SK-N-DZ (cell line): ENCODE measurements at regions not wholly inside any gene's neighbourhood (a gene's known extent, or its start where the extent isn't known, plus 50 kb on each side); places are given as distances from the start of the nearest gene placed in this dataset.

Experiments
- DNase-seq: peaks from one replicate; pipeline ENCODE4 v3.0.0-alpha.2; 2015; ENCODE audit warnings: low spot score

DNA sequence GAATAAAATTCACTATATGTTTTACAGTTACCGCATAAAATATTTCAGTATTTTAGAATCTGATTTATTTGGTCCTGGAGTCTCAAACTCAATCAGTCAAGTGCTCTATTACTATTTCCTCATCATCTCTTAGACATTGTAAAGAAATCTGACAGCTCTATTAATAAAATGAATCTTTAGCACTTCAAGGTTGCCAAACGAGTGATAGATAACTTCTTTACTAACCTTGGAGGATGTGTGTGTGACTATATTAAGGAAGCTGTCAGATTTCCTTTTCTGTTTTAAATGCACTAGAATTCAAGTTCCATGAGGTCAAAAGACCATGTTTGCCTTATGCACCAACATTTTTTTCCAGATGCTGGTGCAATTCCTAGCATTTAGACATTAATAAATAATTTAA, 389.8 kb upstream of the AZI2 start:
- no peak for DNase-seq

DNA sequence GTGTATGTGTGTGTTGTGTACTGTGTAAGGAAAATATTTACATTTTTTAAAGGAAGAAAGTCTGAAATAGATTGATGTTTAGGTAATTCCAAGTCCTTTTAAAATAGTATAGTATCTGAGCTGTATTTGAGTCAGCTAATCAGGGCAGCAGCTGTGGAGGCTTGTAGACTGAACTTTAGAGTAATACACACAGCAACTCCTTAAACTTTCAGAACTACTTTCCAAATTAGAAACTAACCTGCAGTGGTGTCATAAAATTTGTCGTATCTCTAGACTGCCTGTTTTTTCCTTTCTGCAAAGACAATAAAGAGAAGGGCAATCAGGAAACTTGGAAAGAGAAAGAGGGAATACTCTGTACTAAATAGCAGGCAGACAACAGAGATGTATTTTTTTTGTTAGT, 391.0 kb upstream of the AZI2 start:
- no peak for DNase-seq

DNA sequence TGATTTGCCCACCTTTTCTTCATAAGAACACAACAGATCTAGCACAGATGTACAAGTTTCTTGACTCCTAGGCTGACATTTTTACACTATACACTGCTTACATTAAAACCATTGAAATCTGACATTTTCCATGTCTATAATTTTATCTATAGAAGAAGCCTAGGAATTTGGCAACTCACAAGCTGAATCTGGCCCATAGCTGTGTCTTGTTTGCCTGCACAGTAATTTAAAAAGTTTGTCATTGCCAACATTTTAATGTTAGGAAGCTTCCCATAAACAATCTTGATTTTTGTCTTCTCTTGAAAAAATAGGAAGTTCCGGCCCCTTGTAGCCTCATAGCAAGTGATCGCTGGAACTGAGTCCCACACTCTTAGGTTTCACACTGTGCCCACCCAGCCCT, 394.6 kb upstream of the AZI2 start:
- DNase-seq = no peak

DNA sequence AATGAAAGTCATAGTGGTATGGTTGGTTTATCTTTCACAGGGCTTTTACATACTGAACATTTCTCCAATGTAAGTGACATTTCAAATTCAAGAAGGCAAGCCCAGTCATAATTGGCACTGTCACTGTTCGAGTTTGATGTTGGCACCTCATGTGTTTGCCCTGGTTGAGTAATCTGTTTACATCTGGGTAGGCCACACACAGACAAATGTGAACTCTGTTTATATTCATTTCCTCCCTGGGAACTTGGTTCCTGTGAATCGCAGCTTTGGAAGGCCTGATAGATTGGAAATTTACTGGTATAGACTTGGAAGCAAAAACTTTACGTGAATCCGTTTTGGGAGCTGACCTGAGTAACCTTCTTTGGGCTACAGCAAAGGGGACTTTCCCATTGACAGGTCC, 395.2 kb upstream of the AZI2 start:
- no peak for DNase-seq

DNA sequence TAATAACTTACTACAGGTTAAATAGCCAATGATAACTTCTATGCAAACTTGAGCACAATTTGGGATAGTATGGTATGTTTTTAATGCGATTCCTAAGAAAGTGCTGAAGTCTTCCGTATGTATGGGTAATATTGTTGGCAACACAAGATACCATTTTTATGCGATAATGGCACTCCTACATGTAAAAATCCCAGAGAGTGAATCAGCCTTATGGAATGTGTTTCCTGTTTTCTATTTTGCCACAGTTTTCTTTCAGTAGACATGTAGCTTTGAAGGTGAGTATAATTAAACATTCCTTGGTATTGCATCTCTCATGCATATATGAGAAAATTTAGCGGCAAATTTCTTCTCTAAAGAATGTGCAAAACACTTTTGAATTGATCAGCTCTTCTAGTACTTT, 396.8 kb upstream of the AZI2 start:
- DNase-seq = no peak

DNA sequence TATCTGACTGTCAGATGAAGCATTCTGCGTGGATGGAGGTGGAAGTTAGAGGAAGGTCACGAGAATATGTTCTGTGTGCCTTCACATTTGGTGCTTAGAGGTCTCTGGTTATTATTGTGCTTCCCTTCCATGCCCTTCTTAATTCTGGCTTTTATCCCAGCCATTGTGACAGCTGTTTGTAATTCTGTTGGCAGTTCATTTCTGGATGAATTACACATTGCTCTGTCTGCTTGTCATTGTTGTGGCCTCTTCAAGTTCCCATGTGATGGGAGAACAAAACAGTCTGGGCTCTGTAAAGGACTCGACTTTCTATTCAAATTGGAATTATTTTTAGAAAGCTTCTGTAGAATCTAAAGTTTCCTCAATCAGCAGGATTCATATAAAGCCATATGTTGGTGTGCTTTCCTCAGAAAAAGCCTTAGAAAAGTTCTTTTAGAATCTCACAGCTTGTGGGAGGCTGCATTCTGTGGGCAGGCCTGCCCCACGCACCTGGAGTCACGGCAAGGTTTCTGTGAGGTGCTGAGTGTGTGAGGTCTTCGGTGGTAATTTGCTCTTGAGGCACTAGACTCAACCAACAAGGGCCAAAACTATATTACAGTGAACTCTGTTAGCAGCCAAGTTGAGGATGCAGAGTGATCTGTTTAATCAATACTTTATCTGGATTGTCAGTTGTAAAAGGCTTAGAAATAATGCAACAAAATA, 397.4 kb upstream of the AZI2 start:
- DNase-seq = peak; percentile 38

DNA sequence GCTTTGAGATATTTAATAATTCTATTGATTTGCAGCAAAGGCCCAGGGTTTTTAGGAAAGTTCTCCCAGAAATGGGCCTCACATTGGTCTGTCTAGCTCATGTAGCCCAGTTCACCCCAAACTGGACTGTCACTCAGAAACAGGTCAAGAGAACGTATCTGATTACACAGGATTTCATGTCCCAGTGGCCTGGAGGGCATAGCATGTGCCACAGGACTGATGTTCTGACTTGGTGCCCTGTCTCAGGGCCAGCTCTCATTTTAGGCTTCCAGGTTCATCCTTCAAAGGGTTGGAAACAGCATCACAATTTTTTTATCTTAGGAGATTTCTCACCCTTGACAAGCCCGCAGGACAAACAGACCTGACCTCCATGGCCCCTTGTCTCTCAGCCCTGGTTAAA, 398.4 kb upstream of the AZI2 start:
- DNase-seq = no peak

DNA sequence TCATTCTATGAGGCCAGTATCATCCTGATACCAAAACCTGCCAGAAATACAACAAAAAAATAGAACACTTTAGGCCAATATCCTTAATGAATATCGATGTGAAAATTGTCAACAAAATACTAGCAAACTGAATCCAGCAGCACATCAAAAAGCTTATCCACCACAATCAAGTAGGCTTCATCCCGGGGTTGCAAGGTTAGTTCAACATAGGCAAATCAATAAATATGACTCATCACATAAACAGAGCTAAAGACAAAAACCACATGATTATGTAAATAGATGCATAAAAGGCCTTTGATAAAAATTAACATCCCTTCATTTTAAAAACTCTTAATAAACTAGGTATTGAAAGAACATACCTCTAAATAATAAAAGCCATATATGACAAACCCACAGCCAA, 403.2 kb upstream of the AZI2 start:
- DNase-seq = no peak

DNA sequence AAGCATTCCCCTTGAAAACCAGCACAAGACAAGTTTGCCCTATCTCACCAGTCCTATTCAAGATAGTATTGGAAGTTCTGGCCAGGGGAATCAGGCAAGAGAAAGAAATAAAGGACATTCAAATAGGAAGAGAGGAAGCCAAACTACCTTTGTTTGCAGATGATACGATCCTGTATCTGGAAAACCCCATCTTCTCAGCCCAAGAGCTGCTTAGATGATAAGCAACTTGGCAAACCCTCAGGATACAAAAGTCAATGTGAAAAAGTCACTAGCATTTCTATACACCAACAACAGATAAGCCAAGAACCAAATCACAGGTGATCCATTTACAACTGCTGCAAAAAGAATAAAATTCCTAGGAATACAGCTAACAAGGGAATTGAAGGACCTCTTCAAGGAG, 403.7 kb upstream of the AZI2 start:
- DNase-seq = no peak

DNA sequence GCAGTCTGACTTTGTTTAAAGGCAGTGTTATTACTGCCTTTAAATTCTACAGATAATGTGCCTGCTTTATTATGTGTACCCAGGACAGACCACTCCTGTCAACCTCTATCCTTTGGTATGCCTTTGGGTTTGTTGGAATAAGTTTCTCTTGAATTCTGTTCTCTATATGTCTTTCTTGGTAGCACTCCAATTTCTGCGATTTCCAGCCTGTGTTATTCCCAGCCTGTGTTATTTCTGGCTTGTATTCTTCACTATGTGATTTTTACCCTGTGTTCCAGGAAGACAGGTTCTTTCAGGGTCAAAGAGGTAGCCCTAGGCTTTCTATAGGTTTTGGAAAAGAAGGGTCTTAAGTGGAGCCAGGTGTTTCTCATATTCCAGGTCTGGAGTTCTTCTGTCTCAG, 407.4 kb upstream of the AZI2 start:
- no peak for DNase-seq

DNA sequence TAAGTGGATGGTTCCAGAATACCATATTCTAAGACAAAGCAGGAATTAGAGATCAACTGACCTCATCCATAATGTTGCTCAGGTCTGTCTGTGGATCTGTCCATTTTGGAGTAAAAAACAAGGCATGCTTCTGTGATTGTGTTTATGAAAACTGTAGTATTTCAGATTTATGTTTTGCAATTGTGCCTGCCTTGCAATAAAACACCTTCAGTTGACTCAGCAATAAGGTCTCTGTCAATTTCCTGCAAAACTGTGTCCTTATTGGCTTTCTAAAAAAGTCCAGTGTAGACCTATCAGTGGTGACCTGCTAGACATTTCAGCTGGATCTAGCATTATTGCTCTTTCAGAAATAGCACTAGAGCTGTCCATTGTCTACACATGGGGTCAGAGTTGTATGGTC, 409.5 kb upstream of the AZI2 start:
- no peak for DNase-seq

DNA sequence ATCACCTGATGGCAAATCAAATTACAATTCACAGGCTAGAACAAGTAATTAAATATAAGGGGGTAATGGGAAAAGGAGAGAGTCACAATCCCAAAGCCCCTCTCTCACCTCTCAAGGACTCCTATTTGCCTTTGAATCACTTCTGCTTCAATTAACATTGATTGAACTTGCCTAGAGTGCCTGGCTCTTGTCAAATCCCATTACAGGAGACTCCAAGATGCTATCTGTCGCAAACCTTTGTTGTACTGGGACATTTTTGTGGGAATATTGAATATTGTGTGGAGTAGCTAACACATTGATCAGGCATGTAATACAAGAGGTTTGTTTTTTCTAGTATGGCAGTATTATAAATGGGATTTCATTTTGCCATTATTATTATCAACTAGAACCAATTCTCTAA, 412.8 kb upstream of the AZI2 start:
- peak; percentile 98 for DNase-seq

DNA sequence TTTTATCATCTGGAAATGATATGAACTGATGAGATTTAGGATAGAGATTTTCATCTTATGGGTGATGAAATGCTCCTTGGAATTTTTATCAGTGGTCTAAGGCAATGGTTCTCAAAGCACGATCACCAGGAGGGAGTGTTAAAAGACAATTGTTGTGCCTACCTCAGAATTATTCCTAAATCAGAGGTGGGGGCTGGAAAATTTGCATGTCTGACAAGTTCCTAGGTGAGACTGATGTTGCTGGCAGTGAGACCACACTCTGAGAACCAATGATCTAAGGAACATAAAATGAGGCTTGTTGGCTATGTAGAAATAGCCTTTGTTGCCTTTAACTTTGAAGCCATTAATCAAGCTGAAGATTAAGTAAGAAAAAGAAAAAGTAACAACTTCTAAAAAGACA, 416.6 kb upstream of the AZI2 start:
- no peak for DNase-seq

DNA sequence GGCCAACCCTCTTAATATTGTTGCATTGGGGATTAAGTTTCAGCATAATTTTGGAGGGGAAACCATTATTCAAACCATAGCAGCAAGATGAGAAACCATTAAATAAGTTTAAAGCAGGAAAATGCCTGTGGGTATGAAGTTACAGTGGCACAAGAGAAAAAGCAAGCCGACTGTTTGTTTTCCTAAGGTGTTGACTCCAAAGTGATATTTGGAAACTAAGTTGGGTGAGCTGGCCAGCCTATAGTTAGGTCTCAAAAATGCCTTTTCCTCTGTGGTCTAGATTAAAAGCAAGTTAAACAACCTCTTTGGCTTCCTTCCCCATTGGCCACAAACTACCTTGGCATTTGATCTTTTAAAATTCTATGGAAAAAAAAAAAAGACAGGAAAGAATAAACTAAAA, 419.8 kb upstream of the AZI2 start:
- no peak for DNase-seq

DNA sequence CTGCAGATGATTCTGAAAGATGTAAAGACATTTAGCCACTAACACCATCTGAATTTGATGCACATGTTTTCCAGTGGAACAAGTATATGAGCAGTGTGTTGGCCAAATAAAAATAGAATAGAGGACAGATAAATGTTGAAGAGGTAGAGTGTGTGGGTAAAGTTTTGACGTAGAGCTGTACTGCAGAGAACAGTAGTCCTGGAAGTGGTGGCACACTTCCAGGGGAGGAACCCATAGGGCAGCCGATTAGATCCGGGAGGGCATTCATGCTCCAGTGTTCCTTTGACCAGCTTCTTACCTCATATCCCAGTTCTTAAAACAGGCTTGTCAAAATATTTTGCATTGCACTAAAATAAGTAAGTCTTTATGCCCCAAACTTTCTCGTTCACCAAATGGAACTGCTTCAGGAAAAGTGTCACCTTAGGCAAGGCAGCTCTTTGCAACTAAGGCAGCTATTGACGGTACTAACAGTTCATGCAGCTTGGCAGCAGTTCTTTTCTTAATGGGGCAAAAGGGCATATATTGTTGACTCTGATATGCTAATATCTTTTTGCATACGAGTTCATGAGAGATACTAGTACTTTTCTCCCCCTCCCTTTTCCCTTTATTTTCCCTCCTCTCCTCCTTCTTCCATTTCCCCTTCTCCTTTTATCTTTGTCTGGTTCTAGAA, 429.3 kb upstream of the AZI2 start:
- no peak for DNase-seq

DNA sequence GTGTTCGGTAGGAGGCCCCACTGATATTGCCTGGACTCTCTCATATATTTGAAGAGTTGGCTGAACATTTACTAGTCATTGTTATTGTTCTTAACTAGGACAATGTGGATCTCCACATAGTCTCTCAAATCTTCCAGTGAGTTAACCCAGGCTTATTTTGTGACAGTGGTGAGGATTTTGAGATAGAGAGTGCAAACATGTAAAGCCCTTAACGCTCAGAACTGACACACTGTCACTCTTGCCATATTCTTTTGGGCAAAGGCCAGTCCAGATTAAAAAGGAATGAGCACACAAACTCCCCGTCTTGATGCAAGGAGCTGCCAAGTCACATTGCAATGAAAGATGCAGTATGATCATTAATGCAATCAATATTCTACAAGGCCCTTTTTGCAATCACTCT, 431.9 kb upstream of the AZI2 start:
- DNase-seq = no peak

DNA sequence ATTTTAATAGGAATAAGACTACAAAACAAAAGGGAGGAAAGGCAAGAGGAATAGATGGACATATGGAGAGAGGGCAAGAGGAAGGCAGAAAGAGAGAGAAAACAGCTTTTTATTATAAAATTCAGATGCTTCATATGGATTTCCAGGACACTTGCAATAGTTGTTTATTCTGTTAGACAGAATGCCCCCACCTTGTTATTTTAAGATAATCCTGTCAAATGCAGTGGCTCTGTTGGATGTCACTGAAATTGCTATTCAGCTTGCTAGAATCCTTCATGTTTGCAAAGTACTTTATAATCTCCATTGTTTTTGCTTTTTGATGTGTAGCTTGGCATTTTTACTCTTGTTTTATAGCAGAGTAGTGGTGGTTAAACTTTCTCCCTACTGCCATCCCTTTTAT, 432.4 kb upstream of the AZI2 start:
- no peak for DNase-seq

DNA sequence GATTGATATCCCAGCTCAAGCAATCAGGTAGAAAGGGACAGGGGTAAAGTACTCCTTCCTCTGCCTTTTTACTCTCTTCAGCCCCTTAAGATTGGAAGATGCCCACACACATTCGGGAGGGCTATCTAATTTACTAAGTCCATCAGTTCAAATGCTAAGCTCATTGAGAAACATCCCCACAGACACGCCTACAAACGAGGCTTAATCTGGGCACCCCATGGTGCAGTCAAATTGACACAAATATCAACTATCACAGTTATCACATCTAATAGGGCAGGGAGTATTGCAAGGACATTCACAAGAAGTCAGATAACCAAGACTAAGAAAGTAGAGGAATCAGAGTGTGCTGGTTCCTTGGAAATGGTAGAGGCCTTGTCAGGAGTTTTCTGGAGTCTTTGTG, 437.8 kb upstream of the AZI2 start:
- DNase-seq = no peak

DNA sequence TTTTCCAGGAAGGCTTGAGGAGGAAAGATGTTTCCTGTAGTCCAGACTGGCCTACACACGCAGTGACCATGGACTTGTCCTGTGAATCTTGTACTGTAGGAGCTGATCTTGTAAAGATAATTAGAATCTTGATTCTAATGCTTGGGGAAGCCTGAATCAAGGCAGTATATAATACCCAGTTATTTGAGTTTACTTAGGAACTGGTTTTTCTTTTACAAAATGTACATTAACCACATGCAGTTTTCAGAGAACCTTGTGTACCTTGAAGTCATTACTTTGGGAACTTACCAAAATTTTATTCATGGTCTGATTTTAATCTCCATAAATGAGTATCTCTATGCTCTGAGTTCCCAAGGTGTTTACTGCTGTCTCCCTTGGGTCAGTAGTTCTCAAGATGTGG, 439.9 kb upstream of the AZI2 start:
- no peak for DNase-seq

DNA sequence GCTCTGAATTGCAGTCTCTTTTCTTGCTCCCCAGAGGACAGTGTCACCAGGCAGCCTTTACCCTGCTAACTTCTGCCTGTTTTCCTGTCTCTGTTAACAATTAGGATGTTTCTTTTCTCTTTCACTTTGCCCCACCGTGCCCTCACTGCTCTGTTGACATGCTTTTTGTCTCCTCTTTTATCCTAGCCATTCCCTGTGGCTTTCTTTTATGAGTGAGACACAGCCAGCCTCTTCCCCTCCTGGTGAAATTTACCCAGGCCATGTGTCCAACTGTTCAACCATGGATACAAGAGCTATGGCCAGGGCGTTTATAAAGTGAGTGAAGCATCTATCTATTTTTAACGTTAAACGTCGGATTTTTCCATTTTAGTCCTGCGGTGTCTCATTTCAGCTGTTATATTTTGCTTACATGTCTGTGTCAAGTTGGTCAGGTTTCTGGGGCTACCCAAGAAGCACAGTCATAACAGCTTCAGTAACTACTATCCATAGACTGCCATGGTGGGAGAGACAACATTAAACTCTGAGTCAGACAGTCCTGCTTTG, 443.2 kb upstream of the AZI2 start:
- no peak for DNase-seq

DNA sequence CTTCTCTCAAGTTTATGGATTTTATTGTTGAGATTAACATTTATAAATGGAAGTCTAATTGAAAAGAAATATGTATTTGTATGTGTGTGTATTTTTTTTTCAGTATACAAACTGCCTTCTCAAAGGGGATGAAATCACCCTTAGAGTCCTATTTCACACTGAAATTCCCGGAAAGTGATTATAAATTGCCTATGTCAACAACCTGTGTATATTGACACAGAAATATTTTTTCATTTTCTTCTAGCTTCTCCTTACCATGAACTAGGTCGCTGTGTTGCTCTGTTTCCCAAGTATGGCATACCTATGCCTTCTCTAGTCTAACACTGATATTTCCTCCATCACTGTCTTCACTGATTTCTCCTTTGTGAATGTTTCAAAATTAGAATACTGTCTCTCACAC, 444.0 kb upstream of the AZI2 start:
- DNase-seq = no peak

DNA sequence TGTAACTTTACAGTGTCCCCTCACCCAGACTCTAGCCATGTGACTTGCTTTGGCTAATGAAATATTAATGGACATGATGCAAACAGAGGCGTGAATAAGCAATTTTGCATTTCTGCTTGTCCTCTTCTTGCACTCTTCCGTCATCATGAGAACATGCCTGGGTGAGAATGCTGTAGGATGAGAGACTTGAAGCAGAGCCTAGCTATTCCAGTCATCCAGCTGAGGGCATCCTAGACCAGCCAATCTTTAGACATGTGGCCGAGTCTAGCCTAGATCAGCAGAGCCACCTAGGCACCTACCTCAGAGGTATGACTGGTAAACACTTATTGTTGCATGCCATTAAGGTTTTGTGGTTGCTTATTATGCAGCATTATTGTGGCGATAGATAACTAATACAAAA, 450.5 kb upstream of the AZI2 start:
- DNase-seq = peak; percentile 22

DNA sequence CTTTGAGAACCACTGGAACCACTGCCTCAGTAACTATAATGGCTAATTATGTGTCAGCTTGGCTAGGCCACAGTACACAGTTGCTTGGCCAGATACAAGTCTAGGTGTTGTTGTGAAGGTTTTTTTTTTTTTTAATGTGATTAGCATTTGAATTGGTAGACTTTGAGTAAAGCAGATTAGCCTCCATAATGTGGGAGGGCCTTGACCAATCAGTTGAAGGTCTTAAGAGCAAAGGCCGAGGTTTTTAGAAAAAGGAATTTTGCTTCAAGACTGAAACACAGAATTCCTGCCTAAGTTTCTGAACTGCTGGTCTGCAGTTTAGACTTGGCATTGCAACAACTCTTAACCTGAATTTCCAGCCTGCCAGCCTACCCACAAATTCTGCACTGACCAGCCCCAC, 451.6 kb upstream of the AZI2 start:
- DNase-seq = no peak

DNA sequence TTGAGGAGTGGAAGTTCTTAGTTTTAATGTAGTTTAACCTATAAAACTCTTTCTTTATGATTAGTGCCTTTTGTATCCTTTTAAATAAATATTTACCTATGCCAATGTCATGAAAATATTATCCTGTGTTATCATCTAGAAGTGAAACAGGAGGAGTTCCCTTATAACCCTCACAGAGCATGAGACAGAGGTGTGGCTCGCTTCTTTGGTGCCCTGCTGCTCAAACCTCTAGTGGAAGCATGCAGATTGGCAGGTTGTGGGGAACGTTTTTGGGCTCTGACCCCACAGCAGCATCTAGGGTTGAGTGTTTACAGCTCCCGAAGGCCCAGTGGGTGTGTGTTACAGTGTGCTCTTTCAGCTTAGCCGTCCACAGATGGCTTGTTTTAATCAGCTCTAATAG, 459.4 kb upstream of the AZI2 start:
- no peak for DNase-seq
